SIG-M5 (cell line): ENCODE measurements at regions not wholly inside any gene's neighbourhood (a gene's known extent, or its start where the extent isn't known, plus 50 kb on each side); places are given as distances from the start of the nearest gene placed in this dataset.

Experiments used
- DNase-seq: peaks from one replicate; lab custom pipeline; 2025; lab: John Stamatoyannopoulos, UW

DNA sequence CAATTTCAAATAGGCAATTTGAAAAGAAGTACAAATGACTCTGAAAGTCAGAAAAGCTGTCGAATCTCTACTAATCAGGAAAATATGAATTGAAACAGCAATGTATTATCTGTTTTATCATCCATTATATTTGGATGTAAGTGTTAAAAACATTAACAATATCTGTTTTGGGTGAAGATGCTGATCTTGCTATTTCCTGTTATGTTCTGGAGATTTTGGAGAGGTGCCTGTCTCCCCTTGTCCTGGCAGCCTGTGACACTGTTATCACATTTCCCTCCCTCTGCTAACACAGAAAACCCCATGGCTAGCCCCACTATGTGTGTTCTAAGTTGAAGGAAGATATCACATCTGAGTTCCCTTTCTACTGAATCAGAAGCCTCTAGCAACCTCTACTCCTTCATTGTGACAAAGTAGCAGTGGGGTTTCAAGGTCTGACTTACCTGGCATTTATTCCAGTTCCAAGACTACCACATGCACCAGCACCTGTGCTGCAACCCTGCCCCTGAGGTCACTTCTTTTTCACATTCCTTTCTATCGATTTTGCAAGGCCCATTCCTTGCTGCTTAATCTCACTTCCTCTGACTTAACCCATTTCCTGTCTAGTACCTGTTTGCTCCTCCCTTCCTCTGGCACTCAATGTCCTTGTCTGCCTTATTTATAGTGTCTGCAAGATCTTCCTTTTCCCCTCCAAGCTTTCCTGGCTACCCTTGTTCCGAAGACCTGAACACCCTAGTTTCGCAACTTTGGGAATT, 95.5 kb upstream of the COL8A1 start:
- DNase-seq = no peak

DNA sequence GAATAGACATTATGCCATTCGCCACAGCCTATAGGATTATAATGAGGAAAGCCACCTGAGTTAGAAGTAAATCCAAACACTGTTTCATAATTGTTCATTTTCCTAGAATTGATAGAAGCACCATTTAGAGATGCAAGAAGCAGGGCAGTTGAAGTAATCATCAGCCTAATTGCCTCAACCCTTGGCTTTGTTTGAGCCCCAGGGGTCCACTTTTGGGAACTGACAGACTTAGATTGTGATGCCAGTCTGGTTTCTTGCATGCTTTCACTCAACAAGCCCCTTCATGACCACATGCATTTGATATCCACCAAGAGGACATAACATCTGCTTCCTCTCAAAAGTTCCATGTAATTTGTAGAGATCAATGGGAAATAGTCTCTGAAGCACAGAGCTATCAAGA, 97.2 kb upstream of the COL8A1 start:
- no peak for DNase-seq

- no peak for DNase-seq
Measured at GRCh38 chr3:99537416-99537815, 101.0 kb upstream of the COL8A1 start.

DNA sequence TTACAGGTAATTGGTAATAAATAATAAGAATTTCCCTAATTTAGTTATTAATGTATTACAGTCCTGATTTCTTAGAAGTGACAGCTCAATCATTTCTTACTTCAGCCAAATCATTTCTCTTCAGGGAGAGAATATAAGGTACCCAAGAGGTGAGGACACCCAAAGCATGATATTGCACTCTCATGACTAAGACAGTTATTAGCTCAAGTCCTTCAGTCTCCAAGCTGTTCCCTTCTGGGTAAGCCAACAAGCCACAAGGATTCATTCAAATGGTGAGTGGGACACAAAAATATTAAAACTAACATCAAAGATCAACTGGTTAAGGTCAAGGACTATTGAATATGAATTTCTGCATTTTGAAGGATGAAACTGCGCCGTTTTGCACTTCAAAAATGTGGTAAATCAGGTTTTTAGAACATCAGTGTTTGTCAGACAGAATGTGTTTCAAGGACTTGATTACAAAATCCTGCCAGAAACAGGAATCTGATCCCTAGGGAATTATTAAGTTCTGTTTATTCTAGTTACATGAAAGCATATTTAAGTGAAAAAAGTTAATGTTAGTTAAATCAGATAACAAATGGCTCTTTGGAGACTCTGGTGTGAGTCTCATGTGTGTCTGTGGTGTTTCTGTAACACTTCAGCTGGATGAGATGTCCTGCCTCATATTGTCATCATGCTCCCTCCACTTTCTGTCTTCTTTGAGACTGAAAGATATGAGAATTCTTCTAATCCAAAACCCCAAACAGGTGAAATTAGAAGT, 101.7 kb upstream of the COL8A1 start:
- DNase-seq = no peak

DNA sequence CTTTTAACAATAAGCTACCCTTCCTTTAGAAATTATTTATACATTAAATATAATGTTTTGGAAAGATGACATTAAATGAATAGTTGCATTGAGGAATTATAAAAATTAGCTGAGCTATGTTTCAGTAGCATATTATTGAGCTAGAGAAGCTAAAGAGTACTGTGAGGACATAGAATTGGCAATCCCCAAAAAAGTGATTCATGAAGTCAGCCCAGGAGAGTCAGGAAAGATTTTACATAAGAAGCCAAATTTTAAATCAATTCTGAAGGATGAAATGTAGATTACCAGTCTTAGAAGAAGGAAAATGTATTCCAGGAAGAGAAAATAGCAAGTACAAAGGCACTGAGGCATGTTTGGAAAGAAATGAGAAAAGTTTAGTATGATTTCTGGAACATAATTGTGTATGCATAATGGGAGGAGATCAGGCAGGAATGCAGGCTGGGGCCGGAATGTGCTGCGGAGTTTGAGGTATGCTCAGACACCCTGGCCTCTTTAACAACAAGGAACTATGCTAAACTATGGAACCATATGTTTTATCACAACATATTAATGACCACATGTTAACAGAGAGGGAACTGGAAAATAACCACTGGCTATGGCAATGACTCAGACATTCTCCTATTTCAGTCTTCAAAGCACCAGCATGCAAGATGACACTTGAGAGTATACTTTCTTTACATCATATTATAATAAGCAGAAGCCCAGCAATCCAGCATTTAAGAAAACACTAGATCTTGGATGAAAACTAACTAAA, 103.3 kb upstream of the COL8A1 start:
- DNase-seq = no peak

DNA sequence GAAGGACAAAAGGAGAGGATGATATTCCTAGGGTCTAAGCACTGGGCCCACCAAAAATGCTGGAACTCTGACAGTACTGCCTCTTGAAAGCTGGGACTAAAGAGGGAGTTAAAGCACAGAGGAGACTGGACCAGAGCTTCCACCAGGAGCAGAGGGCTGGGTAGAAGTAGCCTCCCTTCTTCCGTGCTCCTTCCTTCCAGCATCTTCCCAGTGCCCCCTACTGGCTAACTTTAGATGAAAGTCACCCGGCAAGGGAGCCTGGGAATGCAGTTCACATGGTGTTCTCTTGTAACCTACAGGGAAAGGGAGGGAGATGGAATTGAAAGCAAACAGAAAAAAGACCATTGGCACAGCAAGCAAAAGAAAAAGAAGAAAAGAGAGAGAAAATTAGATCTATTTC, 106.1 kb upstream of the COL8A1 start:
- no peak for DNase-seq

DNA sequence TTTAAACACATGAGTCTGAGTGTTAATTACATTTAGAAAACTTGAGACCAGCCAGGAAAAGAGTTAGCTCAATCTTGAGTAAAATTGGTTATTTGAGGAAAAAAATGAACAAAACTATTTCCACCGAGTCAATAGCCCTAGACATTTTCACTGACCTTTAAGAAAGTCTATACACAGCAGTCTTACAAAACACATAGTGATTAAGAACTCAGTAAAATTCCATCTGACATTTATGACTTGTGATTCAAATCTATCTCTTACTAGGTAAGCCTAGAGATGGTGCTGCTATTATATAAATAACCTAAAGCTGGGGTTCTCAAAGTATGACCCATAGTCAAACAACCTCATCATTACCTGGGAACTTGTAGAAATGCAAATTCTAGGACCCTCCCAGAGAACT, 109.1 kb upstream of the COL8A1 start:
- no peak for DNase-seq

- no peak for DNase-seq
Measured at GRCh38 chr3:99526921-99527320, 111.5 kb upstream of the COL8A1 start.

GRCh38 chr3:99524559-99524958, 113.8 kb upstream of the COL8A1 start:
- DNase-seq = no peak

DNA sequence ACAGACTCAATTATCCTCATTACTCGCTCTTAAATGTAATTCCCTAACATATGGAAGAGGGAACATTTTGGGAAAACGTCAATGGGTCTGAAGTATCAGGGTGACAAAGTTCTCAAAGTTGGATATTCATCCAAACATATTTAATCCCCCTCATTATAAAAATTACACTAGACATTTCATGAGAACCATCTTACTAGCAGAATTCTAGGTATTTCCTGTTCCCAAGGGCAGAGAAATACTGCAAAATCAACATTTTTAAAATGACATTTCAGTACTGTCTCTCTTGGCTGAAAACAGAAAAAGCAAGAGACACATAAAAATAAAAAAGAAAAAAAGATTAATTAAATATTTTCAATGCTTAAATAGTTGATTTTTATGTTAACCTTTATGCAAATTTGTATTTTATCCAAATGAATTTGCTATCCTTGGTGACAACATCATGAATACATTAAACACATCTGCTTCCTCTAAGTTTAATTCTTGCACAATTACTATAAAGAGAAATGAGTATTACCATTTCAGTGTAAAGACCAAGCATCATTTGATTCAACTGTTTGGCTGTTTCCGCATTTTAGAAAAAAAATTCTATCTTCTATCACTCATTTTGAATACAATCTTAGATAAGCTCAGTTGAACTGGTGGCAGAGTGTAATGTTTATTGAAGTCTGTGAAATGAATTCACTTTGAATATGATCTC, 114.8 kb upstream of the COL8A1 start:
- no peak for DNase-seq

DNA sequence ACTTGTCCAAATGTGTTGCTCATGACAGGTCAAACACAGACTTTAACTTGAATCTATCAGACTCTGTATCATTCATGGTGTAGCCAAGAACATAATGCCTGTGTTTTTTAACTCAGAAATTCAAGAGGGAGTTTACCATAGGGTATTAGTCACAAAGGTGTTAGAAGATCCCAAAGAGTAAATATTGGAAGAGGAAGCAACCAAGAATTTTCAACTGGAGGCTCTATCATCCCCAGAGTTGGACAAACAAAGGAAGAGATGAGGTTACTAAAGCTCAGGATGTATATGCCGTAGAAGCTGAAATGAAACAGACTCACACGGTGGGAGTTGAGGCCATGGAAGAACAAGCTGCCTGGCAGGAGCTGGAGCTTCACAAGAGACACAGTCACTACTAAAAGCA, 116.2 kb upstream of the COL8A1 start:
- no peak for DNase-seq

GRCh38 chr3:99521551-99521950, 116.8 kb upstream of the COL8A1 start:
- DNase-seq = no peak

DNA sequence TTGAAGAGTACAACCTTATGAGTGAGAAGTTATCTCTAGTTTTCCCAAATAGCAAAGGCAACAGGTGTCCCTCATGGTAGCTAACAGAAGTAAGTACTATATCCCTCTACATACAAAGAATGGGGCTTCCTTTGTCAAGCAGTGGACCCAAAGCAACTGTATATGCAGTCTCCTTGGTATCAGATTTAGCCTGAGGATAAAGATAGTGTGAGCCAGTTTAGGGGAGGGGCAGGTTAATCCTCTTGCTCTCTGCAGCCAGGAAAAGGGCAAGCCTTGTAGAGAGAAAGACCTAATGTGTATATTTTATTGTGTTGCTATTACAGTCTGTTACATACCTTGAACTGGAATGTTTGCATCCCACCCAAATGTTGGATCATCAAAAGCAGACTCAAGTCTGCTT, 117.9 kb upstream of the COL8A1 start:
- DNase-seq = no peak

- DNase-seq = no peak
Measured at GRCh38 chr3:99516936-99517335, 121.5 kb upstream of the COL8A1 start.

GRCh38 chr3:99515891-99516290, 122.5 kb upstream of the COL8A1 start:
- DNase-seq = no peak

- no peak for DNase-seq
Measured at GRCh38 chr3:99509224-99509623, 129.2 kb upstream of the COL8A1 start.

GRCh38 chr3:99508191-99508590, 130.2 kb upstream of the COL8A1 start:
- DNase-seq = no peak

- peak; percentile 91 for DNase-seq
Measured at GRCh38 chr3:99505646-99506269, 132.6 kb upstream of the COL8A1 start.

DNA sequence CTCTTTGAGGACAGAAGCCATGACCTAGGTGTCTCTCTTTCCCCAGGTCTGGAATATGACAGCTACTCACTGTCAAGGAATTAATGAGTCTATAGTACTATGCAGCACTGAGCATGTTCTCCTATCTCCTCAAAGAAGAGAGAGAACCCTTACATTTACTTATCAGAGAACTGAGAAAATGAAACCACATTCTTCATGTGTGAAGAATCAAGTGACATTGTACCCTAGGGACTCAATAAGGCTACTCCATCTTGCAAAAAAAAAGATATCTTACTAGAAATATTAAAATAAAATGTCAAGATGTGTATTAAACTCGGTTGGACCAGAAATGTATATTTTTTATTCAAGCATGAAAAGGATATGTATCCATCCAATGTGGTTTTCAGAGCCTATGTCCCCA, 133.2 kb upstream of the COL8A1 start:
- DNase-seq = no peak

DNA sequence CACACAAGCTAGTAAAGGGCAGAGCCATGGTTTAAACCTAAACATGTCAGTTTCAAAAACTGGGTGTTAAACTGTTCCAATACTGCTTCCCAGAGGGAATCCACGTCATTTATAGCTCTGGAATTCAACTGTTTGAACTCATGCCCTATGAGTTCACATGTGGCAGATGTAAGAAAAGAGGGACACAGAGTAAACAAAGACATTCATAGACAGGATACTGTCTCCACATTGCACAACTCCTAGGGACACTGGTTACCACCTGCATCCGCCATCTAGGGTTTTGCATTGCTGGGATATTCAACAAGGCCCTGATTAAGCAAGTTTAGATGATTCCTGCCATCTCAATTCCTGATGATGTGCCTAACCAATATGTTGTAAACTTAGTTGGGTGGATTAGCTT, 134.1 kb upstream of the COL8A1 start:
- DNase-seq = no peak

GRCh38 chr3:99503350-99503749, 135.0 kb upstream of the COL8A1 start:
- no peak for DNase-seq

- DNase-seq = no peak
Measured at GRCh38 chr3:99502871-99503270, 135.5 kb upstream of the COL8A1 start.
